Hematopoietic multipotent progenitor cell treated with erythropoietin and hydrocortisone succinate and interleukin-3 and kit ligand, for 8 days (in vitro differentiated cells): ENCODE measurements at regions not wholly inside any gene's neighbourhood (a gene's known extent, or its start where the extent isn't known, plus 50 kb on each side); places are given as distances from the start of the nearest gene placed in this dataset.
A peak's percentile ranks its signal among the peaks of the same experiment; 100 is the strongest.

Source experiments
- DNase-seq: peaks from one replicate; pipeline ENCODE4 v3.0.0-alpha.2; 2015

DNA sequence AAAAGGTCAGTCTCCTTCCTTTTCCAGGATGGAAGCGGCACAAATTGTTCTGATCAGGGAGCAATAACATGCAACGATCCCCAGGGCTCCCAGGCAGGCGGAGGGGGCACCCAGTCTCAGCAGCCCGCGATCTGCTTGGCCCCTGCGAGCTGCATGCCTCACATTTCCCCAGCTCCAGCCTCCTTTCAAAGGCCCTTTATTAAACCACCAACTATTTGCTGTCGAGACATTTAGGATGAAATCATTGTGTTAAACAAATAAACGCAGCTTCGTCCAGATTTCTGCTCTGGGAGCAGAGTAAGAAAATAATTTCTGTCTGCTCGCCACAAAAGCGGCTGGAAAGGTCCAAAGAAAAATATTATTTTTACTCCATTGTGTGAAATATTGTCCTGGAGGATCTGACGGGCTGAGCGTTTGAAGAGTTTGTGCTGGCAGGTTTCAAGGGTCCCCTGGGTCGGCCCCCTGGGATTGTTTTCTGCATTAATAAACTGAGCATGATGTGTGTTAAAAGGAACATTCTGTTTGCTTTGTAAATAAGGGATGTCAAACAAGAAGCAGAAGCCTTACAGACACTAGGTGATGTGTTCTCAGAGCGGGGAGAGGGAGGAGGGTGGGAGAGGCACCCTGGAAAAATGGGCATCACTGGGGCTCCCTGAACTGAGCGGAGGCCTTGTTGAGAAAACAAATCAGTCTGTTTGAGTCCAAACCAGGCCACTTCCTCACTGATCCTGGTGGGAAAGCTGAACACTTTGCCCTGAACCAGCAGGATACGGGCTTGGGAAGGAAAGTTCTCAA, 110.1 kb downstream of the FOXD1 start:
- DNase-seq = no peak

DNA sequence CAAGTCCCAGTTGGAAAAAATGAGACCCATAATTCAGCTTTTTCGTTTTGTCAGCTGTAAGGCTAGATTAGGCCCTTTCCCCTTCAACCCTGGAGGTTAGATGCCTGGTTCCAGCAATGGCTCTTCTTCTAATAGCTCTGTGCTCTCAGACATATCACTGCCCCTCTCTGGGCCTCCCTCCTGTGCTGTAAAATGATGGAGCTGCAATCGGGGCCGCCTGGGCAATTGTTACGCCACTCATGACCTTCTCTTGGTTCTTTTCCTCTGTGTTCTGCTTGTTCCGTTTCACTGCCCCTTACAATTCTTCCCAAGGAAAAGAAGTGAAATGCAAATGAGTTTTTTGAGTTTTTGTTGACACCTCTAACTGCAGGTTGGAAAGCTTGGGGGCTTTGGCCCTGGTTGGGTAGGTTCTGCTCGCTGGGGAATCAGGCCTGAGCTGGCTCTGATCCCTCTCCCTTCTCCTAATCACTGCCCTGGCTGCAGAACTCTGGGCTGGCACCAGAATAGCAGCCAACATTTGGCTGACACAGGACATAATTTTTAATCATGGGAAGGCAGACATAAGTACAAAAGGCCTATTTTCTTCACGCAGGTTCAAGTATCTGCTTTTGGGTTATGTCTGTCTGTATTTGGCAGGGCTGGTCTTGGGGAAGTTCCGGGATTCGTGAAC, 110.9 kb downstream of the FOXD1 start:
- no peak for DNase-seq

DNA sequence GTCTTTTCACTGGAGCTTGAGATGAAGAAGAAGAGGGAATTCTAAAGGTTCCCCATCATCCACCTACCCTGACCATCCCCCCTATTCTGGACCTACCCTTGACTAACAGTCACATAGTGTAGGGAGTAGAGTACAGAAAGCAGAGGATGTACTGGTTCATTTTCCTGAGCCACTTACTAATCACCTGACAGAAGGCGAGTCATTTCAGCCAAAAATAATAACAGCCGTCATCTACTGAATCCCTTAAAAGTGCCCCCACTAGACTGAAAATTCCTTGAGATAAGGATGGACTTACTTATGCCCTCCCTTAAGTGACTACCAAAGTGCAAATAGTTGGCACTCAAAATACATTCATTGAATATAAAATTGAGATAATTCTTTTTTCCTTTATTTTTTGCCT, 112.2 kb downstream of the FOXD1 start:
- no peak for DNase-seq

DNA sequence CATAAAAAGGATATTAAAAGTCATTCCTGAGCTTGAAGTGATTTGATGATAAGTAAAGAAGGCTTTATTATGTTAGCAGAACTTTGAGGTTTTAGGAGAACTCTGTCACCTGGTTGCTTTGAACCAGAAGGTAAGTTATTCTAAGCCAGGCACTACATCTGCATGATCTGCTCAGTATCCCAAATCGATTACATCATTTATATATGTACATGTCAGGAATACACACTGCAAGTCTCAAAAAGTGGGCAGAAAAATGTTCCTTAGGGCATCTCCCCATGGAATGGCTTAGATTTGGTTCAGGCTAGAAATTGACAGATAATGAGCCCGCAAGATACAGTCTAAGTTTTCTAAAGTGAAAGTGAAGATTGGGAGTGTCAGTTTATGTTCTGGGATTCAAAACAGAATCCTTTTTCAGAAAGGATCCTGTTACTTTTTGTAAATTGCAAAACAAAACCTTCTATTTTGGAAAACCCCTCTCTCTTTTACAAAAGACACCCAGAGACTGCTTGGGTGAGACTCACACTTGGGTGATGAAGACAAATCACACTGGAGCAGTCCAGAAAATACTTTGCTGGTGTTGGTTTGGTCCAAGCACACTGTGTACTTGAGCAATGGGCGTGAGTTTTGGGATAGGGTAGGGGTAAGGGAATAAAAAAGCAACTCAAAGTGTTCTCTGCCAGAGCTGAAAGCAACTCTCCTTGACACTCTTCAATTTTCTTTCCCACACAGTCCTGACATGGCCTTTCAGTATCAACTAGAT, 114.5 kb downstream of the FOXD1 start:
- DNase-seq = no peak

DNA sequence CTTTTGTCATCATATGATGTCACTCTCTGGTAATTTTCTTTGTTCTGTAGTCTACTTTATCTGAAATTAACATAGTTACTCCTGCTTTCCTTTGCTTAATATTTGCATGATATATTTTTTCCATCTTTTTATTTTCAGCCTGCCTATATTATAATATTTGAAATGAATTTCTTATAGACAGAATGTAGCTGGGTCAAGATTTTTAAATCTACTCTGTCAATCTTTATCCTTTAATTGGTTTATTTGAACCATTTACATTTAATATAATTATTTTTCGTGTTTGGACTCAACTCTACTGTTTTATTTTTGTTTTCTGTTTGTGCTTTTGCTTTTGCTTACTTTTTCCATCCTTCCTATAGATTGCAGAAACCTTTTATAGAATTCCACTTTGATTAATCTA, 118.0 kb downstream of the FOXD1 start:
- DNase-seq = no peak

DNA sequence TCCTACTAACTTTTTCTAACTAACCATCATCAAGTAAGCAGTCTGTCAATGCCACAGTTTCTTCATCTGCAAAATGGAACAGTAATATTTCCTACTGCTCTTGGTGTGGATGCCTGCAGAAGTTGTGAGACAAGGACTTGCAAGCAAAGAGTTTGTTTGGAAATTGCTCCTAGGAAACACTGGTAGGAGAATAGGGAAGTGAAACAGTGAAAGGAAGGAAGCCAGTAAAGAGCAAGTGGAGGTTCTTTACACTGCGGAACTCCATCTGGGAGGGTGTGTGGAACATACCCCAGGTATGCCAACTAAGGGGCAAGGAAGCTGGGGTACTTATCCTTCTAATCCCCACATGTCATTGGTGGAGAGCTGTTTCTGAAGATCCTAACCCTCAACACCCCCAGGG, 119.9 kb downstream of the FOXD1 start:
- DNase-seq = no peak

DNA sequence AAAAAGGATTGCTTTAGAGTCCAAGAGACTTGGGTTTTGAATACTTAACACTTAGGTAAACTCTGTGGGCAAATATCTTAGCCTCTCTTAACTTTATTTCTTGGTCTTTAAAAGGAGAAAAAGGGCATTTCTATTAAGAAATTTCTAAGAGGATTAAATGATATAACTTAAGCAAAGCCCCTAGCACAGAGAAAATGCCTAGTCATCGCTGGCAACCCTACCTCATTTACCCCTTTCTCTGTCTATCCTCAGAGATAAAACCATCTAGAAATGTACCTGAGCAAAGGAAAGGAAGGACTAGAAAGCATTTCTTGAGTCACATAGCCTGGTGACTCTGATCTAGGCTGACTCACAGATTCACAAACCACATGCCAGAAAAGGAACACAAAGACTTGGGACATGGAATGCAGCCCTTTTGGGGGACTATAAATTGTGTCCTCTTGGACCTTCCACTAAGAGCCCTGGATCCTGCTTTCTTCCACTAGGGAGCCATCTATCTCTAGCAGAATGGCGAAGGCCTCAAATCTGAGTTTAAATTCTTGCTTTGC, 120.6 kb downstream of the FOXD1 start:
- DNase-seq = no peak

DNA sequence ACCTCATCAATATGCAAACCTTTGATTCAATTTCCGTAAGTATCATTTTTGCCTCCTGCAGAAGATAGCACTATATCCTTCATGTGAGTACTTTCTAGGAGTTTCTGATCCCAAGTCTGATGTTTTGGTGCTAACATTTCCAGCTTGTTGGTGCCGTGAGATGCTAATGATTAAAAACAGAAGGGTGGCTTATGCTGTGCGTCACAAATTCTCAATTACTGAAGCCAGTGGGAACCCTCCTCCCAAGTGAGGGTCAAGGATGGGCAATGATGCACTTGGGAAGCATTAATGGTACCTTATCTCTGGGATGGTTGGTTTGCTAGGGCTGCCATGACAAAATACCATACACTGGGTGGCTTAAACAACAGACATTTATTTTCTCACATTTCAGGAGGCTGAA, 123.0 kb downstream of the FOXD1 start:
- DNase-seq = no peak

DNA sequence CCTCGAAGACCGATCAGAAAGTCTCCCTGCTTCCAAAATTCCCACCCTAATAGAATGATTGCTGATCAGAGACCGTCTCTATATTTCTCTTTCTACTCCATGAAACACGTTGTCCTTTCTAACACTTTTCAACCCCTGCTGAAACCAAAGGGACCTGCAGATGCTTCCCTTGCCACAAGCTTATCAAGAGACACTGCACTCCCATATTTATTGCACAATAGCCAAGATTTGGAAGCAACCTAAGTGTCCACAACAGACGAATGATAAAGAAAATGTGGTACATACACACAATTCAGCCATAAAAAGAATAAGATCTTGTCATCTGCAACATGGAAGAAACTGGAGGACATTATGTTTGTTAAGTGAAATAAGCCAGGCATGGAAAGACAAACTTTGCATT, 125.1 kb downstream of the FOXD1 start:
- DNase-seq = no peak

DNA sequence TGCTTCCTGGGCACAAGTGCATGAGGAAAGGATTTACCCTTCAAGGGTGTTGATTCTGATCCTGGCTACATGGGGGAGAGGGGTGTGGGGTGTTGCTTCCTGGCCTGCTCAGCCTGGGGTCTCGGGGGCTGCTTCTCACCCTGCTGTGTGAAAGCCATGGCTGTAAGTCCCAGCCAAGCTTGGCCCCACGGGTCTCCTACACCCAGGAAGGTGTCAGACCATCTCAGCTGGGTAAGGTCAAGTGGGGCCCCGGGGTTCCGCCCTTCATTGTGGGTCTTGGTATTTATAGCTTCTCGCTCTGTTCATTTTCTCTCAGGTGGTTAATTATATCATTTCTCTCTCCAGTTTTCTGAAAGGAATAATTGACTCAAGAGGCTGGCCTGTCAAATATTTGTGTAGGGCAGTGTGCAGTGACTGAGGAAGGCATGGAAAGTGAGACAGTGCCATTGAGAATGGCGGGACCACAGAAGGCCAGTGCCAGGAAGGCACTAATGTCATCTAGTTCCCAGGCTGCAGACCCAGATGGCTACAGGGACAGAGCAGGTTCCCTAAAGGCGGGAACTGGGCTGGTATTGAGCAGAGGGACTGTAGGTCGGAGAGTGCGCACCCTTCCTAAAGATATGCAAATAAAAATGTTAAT, 126.0 kb downstream of the FOXD1 start:
- no peak for DNase-seq

DNA sequence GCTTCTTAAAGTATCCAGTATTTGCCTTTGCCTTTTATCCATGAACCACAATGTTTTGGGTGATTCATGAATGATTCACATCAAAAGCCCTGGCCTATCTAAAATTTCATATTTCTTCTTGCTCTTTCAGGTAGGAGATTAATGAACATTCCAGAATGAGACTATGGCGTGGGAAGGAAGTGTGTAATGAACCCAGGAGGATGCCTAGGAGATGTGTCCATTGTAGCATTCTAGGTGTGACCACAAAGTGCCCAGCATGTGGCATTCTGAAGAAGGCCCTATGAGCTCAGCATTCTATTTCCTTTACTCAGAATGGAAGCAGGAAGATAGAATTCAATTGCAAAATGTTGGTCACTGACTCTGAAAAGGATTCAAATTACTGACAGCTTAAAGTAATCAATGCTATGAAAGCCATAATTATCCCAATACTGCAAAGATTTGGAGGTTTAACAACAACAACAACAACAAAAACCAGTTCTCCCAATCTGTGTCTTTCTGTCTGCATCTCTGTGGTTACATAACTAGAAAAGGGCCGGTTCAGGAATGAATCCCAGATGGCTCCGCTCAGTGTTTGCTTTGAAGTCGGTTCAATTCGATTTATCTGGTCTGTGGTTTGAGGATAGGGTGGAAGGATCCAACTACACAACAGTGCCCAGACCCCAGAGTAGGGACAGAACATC, 126.7 kb downstream of the FOXD1 start:
- no peak for DNase-seq

DNA sequence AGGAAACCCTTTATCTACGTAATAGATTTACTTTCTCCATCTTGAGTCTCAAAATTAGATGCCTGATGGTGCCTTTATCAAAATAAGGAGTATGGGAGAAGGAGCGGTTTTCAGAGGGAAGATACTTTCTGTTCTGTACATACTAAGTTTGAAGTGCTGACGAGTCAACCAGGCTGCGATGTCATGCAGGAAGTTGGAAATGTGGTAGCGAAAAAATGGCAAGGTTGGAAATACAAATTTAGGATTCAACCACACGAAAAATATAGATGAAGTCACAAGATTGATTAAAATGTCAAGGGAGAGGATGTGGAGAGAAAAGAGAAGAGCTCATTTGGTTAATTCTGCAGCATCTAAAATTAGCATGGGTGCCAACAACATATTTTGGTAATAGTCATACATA, 129.5 kb downstream of the FOXD1 start:
- no peak for DNase-seq

DNA sequence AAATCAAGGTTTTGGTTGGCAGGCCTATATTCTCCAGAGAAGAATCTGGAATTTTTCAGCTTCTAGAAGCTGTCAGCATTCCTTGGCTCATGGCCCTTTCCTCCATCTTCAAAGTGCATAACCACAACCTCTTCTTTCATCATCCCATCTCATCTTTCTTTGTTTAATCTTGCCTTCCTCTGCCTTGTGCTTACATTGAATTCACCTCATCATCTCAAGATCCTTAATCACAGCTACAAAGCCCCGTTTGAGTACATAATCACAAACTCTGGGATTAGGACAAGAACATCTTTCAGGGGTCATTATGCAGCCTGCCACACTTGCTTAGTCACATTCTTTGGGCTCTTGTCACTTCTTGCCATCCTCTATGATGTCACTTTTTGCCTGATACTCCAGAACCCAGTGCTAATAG, 130.3 kb downstream of the FOXD1 start:
- DNase-seq = no peak

DNA sequence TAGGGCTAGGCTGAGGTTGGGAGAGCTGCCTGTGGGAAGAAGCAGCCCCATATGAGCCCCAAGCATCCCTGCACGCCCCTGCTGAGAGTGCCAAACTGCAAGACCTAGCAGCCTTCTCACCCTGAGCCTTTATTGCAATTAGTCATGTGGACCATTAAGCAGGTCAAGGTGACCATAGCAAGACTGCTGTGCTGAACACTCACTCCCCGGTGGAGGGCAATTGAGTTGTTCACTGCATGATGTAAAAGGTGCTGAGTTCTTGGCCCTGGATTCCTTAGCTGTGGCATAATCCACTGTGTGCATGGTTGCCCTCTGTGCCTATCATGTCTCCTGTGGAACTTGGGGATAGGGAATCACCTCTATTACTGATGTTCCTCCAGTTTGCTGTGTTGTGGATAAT, 131.1 kb downstream of the FOXD1 start:
- no peak for DNase-seq

DNA sequence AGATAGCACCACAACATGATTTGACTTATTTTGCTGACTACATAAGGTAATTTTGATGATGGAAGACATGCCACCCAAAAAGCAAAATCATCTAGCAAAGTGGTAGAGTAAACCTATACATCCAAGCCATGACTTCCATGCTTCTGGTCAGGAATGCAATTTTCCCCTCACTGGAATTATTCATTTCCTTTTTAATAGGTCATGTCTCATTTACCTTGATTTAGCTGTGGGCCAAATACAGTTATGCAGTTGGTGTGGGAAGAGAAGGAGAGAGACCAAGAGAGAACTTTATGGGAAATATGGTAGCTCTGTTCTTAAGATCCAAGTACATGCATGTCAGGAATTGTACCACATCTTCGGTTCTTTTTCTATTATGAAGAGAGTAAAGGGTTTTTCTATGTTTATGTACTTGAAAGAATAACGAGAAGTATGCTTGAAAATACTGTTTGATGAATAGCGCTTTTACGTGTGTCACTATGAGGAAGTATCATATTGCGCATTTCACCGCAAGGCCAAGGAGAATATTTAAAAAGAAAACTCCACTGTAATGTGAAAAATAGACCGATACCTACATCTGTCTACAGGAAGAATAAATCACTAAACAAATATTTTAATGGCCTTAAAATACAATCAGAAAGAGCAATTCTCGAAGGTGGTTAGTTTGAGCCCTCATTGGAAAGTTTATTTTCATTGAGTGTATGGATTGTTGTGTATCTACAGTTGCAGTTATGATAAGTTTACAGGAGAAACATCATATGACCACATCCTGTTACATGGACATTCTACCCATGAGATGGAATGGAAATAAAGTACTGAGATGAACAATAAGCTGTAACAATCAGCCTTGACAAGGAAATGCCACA, 134.0 kb downstream of the FOXD1 start:
- no peak for DNase-seq

DNA sequence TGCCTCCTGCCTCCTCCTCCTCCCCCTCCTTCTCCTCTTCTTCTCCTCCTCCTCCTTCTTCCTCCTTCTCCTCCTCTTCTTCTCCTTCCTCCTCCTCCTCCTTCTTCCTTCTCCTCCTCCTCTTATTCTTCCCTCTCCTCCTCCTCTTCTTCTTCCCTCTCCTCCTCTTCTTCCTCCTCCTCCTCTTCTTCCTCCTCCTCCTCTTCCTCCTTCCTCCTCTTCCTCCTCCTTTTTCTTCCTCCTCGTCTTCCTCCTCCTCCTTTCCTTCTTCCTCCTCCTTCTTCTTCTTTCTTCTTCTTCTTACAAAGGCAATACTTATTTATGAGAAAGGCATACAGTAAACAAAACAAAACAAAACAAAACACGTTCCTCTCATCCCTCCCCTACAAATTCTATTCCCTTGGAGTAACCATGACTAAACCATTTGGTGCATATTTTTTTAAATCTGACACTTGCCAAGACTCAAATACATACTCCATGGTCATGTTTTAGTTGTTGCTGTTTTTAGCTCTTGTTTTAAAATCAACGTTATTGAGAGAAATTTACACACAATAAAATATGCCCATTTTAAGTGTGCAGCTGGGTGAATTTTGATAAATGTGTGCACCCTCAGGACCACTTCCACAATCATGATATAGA, 135.6 kb downstream of the FOXD1 start:
- no peak for DNase-seq

DNA sequence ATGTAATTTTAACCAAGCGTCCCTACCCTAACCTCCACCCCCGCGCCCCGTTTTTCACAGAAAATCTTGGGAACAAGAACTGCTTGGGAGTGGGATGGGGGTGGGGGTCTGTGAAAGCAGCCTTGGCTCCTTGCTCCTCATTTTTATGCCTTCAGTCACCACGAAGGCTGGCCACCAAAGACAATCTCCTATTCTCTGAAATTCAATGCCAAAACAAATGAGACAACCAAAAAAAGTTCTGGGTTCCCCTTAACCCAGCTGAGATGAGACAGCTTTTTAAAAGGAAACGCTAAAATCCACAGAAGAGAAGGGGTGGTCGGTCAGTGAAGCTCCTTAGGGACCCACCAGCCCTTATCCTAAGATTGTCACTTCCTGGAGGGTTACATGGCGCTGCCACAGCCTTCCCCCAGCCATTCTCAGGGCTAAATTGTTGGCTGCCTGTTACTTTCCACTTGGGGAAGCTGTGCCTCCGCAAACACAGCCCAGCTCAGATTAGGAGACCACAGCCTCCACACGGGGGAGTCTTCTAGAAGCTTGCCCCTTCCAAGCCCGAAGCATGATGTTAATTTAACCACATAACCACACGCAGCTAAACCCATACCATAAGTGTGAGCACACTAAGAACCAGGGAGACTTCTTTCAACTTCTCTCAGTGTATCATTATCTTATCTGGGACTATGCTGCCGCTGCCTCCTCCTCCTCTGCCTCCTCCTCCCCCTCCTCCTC, 136.3 kb downstream of the FOXD1 start:
- peak; percentile 15 for DNase-seq

DNA sequence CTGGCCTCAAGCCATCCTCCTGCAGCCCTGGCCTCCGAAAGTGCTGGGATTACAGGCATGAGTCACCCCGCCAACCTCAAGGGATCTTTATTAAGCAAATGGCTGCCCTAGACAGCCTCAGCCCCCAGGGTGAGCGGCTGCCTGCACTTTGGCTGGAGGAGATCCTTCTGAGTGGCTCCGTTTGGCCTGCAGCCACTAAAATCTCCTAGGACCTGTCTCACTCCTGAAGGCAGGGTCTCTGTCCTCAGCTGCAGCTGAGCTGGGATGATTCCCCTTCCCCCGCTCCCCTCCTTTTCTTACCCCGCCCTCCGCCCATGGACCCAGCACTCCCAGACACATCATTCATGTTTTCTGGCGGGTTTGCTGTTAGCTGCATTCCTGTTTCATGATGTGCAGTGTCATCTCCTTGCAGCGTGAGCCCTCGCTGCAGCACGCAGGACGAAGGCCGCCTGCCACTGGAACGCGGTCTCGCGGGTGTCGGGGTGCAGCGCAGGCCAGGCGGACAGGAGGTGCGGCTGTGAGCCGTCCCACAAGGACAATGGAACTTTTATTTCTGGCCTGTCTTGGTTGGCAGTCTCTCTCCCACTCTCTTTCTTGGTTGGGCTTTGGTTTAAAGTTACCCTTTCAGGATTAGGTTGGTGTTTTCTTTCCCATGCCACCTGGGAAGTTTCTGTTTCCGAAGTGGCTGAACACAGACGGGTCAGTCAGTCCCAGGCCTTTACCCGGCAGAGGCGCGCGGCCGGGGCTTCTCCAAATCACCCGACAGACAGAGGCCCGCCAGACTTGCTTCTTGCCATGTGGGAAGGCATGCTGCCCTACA, 137.1 kb downstream of the FOXD1 start:
- no peak for DNase-seq

DNA sequence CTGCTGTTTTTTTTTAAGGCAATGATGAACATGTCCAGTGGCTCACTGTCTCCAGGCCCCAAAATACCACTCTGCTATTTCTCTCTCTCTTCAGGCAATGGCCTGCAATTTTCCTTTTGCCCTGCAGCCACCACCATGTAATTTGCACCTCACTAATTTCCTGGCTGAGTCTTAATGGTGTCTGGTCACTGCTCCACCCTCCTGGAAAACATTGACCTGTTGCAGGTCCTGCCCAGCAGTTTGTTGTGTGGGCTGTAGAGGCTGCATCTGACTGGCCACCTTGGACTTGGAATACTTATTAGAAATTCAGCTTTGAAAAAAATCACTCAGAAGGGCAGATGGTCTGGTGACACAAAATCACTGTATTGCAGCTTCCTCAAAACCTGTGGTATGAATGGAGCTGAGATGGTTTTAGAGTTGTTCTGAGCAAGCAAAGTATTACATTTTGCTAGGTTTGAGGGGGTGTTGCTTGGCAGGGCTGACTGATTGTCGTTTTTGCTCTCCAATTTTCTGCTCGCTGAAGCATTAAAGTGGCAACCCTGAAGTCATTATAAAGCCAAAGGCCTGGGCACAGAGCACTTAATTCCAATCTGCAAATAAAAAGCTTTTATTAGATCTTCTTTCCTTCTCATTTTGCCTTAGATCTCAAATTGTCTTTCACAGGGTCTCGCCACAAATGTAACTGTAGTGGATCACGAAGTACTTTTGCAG, 134.8 kb downstream of the TMEM174 start:
- DNase-seq = no peak
